ENCODE measurements at regions not wholly inside any gene's neighbourhood (a gene's known extent, or its start where the extent isn't known, plus 50 kb on each side); places are given as distances from the start of the nearest gene placed in this dataset.

DNA sequence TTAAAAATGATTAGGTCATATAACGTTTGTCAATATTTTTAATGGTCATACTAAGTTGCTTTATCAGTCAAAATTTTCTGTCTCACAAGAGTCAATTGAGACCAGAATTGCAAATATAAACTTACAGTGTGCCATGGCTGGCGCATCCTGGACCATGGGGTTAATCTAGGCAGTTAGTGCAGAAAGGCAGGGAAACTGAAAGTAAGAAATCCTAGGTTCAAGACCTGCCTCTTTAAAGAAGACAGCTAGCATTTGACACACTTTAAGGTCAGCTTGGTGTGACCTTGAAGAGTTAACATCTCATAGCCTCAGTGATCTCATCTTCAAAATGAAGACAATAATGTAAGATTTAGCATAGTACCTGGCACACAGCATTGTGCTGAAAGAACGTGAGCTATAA, 210.0 kb upstream of the DAB1 start:
- no peak for DNase-seq (ENCODE audit: low spot score)

DNA sequence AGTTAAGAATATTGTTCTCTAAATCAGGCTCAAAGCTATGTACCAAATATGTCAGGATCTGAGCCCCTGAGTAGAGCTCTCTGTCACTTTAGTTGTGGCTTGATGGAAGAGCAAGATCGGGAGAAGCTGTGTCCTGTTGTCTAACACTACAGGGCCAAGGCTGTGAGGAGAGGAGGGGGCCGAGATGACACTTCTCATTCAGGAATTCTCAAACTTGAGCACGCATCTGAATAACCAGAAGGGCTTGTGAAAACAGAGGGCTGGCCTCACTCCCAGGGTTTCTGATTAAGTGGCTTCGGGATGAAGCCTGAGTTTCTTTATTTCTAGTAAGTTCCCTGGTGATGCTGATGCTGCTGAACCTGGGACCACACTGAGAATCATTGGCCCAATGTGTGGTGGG, 209.2 kb upstream of the DAB1 start:
- DNase-seq (ENCODE audit: low spot score) = no peak

DNA sequence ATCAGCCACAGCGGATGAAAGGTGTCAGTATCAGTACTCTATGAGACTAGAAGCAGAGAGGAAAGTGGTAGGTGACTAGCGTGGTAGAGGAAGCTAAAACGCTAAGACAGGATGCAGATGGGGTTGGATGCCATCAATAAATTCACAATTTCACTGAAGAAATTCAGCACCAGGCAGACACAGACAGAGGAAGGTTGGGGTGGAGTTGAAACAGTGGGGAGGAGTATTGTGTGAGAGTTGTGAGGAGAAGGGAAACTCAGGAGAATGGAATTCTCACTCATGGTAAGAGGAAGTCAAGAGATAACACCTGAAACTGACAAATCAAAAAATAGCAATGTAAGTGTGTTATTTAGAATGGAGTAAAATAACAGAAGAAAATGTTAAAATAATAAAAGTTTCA, 208.5 kb upstream of the DAB1 start:
- DNase-seq (ENCODE audit: low spot score) = no peak

DNA sequence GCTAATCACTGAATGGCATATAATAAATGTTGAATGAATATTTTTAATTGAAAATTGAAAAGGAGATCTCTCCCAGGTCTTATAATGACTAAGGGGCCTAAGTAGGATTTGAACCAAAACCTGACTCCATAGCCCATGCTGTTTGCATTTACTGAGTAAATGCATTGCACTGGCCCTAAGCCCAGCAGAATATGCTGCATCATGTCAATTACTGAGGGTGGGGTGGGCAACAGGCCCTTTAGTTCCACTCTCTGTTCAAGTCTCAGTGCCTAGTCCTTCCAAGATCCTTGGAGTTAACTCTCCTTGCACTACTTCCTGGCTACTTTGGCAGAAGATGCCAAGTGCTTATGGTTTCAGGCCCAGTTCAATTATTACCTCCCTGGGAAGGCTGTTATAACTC, 203.8 kb upstream of the DAB1 start:
- DNase-seq (ENCODE audit: low spot score) = no peak

DNA sequence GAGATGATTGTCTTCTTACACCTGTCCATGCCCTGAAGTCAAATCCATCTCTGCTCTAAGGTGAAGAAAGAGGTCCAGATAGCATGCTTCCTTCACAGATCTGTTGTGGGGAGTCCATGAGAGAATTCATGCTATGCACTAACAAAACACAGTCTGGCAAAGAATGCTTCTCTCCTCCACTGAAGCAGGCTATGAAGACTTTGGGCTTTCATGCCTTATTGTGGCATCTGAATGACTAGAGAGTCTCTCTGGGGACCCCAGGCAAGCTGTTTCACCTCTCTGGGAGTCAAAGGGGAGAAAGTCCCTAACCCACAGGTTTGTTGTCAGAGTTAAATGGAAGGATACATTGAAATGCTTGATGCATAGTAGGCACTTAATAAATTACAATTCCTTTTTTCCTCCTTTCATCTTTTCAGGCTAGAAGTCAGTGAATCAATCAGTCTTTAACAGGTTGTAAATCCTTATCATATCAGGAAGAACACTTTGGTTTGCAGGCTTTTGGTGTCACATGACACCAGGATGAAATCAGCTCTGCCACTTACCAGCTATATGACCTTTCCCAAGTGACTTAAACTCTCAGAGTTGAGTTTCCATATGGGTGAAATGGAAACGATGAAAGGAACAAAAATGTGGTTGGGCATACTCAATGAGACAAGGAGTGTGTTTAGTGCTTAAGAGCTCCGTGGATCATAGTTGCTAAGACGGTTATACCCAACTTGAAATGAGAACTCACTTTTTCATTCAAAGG, 200.1 kb upstream of the DAB1 start:
- DNase-seq (ENCODE audit: low spot score) = no peak

DNA sequence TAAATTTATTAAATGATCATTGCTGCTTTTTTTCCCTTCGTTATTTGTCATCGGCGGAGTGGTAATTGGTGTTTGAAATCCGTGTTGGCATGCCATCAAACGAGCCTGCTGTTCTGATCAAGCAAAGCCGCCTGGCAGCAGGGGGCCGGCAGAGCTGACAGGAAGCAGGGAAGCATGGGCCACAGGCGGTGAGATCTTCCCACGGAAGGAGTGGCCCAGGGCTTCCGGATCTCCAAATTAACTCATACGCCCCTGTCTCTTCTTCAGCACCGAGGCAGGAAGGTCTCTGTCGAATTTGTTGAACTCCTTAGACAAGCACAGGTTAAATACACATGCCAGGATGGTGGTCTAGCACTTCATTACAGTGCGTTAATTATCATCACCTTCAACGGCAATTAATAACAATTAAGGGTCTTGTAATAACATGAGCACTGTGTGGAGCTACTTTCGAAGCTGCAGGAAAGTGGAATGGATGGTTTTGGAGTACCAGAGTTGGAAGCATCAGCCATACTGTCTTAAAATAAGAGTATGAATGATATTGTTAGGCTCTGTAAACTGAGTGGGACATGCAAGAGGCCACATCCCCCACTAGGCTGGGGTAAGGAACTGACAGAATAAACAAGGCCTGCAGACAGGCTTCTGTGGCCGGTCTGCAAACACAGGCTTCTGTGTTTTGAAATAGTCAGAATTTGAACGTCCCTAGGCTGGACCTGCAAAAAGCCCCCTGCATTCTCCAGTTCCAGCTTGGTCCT, 199.4 kb upstream of the DAB1 start:
- DNase-seq (ENCODE audit: low spot score) = peak; percentile 6

DNA sequence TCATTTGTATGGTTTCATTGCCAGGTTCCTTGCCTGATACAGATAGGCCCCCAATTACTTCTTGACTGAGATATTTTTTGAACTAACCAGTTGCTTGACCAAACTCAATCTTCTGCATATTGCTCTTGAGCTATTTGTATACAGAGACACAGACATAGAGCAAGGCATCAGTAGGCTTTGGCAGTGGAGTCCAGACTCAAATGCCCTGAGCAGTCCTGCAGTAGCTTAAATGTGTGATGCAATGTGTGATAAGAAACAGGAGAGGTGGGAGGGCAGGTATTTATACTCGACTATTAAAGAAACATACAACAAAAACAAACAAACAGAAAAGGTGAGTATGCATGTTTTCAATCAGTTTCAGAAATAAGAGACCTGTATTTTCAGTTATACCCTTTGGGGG, 197.9 kb upstream of the DAB1 start:
- no peak for DNase-seq (ENCODE audit: low spot score)

DNA sequence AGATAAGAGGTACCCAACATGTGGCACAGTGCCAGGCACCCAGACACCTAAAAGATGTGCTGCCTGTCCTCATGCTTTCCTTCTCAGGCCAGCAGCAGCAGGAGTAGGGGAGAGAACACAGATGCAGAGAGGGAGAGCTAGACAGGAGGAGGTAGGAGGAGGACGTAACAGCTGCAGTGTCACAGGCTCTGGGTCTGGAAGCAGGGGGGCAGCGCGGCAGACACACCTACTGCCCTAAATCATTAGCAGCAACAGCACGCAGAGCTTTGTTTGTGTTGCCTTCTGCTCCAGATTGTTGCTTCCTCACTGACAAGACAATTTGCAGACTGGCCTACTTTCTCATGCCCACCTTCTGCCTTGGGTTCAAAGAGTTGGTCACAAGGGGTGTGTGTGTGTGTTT, 196.7 kb upstream of the DAB1 start:
- DNase-seq (ENCODE audit: low spot score) = no peak

DNA sequence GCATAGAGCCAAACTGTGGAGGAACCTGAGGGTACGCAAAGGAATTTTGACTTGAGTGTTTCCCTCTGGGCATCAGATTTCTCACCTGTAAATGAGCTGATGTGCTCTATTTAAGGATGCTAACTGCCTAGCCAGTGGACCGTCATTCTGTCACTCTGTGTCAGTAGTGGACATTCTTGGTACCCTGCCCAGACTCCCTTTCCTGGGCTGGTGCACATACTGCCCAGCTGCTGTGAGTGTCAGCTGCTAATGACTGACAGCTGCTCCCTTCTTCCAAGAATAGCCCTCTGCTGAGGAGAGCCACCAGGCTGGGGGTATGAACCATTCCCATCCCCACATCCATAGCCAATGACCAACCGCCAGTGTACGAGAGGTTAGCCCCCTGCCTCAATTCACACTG, 193.1 kb upstream of the DAB1 start:
- no peak for DNase-seq (ENCODE audit: low spot score)

DNA sequence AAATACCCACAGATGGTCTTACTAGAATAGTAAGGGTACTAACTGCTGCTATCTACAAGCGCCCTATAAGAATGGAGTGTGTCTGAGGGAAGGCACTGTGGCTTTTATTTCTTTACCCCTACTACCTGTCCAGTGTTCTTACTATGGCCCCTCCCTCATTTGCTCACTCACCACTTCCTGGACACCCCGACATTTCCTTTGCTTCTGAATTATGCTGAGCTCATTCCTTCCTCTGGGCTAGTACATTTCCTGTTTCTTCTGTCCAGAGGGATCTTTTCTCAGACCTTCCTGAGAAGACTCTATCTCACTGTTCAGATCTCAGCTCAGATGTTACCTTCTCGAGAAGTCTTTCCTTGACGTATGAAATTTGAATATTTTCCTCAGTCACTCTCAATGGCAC, 192.1 kb upstream of the DAB1 start:
- no peak for DNase-seq (ENCODE audit: low spot score)

DNA sequence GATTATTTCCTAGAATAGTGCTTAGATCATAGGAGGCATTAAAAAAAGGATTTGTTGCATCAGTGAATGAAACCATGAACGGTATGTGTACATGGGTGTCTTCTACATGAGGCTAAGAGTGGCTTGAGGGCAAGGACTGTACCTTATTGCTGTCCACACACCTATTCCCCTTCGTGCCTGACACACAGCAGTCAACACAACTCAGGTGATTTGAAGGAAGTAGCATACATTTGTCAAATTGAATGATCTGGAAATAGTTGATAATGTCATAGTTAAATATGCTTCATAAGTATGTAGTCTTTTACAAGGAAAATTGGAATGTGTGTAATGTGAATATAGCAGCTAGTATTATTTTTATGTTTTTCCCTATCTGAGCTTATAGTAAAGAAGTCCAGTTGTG, 189.0 kb upstream of the DAB1 start:
- no peak for DNase-seq (ENCODE audit: low spot score)

DNA sequence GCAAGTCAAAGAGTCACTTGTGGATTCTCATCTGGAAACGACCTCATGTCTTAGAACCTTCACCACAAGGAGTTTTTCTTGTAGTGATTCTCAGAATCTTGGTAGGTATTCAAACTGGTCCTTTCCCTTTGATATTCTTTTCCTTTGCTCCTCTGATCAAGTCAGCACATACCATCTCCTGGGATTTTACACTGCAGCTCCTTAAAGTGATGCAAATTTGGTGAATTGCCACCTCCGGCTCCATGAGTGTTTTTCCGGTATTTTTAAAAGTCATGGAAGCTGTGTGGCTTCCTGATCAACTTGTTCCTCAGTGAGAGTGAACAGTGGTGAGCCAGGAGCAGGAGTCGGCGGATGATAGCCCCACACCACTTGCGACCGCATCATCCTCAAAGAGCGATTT, 182.1 kb upstream of the DAB1 start:
- DNase-seq (ENCODE audit: low spot score) = no peak

DNA sequence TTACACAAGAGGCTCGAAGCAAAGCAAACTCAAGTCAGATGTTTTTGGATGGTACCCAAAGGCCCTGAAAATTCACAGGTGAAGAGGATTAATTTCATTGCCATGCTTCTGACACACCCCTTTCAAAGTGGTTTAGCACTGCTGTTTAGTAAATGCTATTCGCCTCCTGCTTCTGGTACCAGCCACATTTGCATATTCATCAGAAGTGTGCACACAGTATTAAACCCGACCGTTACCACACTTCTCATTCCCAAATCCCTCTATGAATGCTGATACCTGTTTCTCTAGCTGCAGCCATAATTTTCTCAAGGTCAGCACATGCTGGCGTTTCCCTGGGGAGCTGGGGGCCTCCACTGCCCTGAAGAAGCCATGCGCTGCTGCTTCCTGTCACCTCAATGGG, 179.8 kb upstream of the DAB1 start:
- DNase-seq (ENCODE audit: low spot score) = no peak

DNA sequence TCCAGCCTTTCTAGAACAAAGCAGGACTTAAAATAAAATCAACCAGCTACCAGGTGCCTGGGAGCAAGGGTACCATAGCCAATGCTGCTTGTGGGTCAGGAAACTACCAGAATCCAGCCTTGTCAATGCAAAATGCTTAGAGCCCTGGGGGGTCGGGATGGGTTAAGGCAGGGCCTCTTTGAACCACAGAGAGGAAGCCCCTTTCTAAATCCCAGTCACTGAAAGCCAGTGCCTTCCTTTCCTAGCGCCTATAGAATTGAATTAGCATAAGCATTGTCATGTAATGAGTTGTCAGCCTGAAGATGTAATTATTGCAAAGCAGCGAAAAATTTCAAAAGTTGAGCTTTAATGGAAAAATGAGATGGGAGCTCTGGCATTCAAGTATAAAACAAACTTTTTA, 176.6 kb upstream of the DAB1 start:
- no peak for DNase-seq (ENCODE audit: low spot score)

DNA sequence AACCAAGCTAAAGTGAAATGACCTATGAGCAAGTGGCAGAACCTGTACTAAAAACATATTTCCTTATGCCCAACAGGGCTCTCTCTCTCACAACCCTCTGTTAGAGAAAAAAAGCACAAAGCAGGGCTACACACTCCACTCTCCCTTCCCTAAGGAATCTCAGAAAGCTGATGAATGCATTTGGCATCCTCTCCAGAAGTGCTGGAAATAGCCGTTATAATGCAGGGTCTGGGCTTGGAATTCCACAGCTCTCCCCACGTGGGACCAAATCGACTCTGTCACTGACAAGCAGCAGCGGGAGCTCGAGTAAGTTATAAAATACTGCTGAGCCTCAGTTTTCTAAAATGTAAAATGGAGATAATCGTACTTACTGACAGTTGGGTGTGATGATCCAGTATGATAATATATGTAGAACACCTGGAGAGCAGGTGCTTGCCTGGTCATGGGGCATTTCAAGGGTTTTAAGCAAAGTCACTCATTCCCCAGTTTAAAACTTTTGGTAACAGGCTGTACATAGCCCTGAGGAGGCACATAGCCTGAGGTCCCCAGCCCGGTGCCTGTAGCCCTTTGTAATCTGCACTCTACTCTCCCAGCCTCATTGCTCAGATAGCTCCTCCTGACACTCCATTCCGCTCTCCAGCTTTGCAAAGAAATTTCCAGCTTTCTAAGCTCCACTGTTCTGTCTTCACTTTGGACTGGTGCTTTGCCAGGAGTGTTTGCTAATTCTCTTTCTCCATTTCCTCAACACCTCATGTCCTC, 175.6 kb upstream of the DAB1 start:
- peak; percentile 2 for DNase-seq (ENCODE audit: low spot score)

DNA sequence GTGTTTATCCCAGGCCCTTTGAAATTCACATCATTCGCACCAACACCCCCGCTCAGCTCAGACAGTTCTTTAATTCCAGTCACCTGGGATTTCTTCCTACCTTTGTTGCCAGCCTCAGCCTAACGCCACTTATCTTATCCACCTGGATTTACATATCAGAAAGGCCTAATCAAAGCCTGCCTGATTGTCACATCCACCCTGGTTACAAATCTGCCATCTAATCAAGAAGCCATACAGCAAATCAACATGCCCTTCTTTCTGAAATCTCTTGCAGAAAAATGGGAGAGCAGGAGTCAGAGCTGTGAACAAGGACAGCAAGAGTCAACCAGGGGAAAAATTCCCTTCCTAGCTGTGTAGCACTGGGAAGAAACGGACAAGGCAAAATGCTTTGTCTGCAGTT, 173.2 kb upstream of the DAB1 start:
- no peak for DNase-seq (ENCODE audit: low spot score)

DNA sequence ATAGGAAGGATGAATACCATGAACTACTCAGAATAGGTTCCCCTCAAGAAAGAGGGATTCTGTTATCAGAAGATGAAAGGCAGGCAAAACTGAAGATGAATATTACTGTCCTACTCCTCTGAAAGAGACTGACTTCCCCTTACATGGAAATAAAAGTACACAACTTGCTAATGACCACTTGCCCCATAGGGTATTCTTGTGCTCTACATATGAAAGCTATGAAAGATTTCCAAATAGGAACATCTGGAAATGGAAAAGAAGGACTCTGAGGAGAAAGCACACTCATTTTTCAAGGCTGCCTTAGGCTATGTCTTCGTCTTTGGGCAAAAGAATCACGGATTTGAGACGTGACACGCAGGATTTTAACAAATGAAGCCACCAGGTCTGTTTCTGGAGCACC, 170.1 kb upstream of the DAB1 start:
- DNase-seq (ENCODE audit: low spot score) = no peak

DNA sequence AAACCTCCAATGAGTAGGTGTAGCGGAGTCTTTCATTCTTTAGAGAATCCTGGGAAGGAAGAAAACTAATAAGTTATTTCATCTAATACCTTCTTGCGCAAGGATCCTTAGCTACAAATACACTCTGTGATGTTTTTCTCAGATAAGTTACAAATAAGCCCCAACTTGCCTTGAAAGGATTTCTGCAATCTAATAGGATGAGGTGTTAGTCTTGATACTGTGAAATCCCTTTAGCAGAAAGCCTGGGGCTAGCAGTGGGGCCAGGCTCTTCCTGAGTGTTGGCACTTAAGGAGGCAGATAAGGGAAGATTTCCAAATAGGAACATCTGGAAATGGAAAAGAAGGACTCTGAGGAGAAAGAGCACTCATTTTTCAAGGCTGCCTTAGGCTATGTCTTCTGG, 168.0 kb upstream of the DAB1 start:
- no peak for DNase-seq (ENCODE audit: low spot score)

DNA sequence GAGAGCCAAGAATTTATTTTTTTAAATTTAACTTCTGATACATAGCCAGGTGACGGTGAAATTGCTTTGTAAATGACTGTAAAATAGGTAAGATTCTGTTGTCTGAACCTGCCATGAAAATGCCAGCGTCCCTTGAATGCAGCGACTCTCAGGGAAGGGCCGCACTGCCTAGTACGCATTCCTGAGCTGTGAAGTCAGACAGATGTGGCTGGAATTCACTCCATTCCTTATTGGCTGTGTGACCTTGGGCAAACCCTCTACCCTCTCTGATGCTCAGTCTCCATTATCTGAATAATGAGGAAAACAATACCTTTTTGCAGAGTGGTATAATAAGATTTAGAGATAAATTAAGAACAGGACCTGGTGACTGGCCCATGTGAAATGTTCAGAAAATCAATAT, 167.1 kb upstream of the DAB1 start:
- no peak for DNase-seq (ENCODE audit: low spot score)

DNA sequence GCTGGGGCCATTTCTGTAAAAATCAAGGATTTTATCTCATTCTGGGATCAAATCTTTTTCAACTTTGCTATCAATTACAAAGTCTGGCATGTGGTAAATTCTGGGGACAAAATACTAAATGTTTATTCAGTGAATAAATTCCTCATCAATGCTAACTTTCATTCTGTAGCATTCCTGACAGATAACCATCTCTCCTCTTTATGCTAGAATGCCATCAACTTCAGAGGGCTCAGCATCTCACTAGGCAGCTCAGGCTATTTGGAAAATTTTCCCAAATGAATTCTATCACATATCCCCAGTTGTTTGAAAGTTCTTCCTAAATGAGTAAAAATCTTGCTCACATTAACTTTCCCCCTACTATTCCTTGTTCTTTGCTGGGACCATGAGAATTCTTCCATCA, 163.0 kb upstream of the DAB1 start:
- DNase-seq (ENCODE audit: low spot score) = no peak

DNA sequence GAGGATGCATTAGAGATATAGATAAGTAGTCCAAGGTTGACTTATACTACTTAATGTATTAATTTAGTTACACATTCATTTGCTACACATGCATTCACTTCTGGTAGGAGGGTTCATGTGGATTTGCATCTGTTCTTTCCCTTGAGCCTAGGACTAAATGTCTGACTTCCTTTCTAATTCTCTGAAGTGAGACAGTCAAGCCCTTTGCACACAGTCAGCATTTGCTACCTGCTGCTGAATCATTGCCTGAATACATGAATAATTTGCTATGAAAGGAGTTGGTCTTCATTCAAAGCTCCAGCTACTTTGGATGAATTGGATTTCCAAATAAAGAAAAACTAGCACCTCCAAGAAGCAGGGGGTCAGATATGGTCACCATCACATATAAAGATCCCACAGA, 154.8 kb upstream of the DAB1 start:
- no peak for DNase-seq (ENCODE audit: low spot score)

DNA sequence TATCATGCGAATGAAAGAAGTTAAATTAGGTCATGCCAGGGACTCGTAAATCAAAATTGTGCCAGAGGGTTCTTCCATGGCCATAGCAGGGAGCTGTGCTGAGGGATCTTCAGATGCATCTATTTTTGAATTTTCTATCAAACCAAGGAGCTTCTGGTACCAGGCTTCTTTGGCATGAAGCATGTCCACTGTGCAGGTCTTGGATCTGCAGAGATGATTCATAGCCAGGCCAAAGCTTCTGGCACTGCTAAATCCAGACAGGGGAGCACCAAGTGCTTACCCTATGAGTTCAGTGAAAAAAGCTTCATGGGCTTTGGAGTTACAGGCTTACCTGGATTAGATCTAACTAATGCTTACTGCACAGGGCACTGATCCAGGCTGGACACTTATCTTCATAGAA, 154.2 kb upstream of the DAB1 start:
- DNase-seq (ENCODE audit: low spot score) = no peak

DNA sequence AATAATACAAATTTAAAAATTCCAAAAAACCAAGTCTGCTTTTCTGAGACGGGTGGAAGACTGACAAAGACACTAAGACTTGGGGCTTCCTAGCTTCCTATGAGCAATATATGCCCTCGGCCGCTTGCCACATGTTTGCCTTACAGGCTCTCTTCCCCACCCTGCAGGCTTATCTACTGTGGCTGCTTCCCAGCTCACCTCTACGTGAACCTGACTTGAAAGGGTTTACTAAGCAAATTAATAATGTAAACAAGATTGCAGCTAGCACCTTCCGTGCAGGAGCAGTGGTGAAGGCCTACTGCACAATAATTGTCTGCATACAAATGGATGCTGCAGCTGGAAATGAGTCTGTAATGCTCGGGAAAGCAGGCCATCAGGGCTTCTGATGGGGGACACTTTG, 152.9 kb upstream of the DAB1 start:
- DNase-seq (ENCODE audit: low spot score) = no peak
